ENCODE measurements at regions not wholly inside any gene's neighbourhood (a gene's known extent, or its start where the extent isn't known, plus 50 kb on each side); places are given as distances from the start of the nearest gene placed in this dataset.

- DNase-seq, result no peak
Observed at GRCh38 chr2:19474128-19474527, 115.7 kb upstream of the OSR1 start.

GRCh38 chr2:19473350-19473749 is 114.9 kb upstream of the OSR1 start:
- no peak for DNase-seq

GRCh38 chr2:19472391-19472978 is 114.1 kb upstream of the OSR1 start:
- DNase-seq, result no peak

DNA sequence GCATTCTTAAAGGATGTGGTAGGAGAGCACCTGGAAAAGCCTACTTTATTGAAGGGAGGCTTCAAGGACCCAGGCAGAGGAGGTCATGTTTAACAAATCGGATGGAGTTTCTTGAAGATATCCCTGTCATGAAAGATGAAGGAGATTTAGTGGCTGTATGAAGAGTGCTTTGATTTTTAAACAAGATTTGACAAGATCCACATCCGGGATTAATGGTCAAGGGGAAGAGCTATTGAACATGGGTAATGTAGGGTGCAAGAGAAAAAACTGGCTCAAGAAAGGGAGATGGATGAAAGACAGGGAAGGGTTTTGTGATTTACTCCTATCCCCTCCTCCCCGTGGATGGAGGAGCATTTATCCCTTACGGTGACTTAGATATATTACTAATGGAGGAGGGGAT is 113.1 kb upstream of the OSR1 start:
- no peak for DNase-seq

DNA sequence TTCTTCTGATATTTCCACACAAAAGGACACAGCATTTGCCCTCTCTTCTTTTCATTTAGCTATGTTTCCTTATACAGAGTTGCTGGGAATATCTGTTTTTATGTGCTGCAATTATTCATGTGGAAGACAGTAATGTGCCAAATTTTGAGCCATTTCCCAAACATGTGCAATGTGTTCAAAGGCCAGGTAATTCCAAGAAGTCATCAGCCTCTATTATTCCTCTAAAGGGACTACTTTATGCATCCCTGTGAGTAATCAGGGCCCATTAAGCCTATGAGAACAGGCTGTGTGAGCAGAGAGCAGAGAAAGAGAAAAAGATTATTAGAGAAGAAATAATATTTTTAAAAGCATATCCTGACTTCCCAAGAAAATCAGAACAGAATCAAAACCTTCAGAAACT is 107.6 kb upstream of the OSR1 start:
- DNase-seq, result no peak

- no peak for DNase-seq
Observed at GRCh38 chr2:19462256-19462645, 103.8 kb upstream of the OSR1 start.

DNA sequence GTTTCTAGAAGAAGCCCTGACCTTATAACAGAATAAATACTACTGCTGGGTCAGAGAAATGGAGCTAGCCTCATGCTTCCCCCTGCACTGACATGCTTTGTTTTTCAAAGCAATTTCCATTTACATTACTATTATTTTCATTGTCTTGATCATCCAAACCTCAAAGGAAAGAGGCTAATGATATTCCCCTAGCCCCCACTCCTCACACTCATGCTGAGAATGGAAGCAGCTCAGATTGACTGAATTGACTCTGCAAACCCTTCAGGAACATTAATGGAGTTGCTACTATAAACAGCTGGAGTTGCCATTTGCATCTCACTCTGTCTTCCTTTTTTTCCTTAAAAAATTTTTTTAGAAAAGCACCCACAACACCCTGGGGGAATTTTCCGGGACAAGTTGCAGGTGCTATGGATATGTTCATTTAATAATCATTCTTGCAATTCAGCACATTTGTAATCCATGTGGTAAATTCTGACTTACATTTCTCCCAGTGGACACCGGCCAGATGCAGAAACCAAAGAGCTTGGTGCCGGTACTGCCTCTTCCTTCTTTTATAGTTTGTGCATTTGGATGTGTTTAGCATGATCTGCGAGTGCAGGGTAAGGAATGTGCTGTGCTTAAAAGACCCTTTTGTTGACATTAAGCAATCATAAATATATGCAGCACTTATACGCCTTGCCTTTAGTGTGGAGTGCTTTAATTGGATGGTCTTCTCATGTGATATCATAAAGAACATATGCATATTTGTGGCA is 103.3 kb upstream of the OSR1 start:
- no peak for DNase-seq

DNA sequence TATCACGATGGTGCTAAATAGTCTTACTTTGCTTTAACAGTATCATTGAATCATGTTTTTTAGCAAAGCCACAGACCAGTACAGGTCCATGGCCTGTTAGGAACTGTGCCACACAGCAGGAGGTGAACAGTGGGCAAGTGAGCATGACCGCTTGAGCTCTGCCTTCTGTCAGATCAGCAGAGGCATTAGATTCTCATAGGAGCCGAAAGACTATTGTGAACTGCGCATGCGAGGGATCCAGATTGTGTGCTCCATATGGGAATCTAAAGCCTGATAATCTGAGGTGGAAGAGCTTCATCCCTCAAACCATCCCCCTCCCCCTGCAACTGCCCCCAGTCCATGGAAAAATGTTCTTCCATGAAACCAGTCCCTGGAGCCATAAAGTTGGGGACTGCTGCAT is 102.3 kb upstream of the OSR1 start:
- DNase-seq, result no peak

GRCh38 chr2:19458427-19459003 is 100.1 kb upstream of the OSR1 start:
- DNase-seq, result no peak

DNA sequence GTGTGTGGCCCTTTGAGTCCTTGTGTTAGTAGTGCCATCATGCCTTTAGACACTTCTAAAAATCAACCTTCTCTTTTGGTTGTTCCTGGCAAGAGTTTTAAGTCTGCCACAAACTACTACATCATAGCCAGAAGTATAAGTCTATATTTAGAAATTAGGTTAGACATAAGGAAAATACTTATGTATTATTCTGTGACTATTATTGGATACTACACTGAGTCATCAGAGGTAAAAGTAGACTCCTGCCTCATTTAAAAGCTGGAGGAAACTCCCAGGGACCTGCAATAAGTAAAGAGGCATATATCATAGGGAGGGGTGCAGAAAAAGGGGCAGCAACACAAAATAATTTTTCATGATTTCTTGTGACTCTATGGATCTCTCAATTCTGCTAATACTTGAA is 99.4 kb upstream of the OSR1 start:
- DNase-seq, result no peak

GRCh38 chr2:19456705-19457309 is 98.4 kb upstream of the OSR1 start:
- no peak for DNase-seq

GRCh38 chr2:19454125-19454524 is 95.7 kb upstream of the OSR1 start:
- no peak for DNase-seq

DNA sequence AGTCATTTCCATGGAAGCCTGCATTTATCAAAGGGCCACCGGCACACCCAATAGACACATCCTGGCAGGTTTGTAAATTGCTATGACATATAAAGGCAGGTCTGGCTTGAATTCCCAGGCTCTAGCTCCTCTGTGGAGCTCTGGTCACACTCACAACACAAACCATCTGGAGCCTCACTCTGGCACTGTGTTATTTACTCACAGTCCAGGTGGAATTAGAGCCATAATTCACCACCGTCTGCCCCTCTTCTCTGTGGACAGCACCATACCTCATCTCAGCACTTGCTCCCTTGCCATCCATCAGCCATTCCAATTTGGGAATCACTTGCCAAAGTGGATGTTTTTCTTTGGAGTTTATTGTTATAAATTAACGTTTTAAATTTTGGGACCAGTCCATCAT is 84.3 kb upstream of the OSR1 start:
- no peak for DNase-seq

DNA sequence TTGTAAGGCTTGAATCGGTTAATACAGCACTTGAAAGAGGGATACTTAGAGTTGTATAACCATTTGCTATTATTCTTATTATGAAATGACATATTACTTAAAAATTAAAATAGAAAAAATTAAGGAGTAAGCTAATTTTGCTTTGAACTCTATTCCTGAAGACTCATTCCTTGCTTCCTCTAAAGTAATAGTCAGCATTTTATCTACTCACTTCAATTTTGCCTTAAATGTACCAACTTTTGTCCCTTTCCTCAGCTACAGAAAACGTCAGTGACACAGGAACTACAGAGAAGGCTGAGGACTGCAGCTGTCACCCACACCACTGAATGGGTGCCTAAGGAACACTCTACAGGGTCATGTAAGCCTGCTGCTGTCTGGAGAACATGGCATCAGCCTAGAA is 80.7 kb upstream of the OSR1 start:
- no peak for DNase-seq

DNA sequence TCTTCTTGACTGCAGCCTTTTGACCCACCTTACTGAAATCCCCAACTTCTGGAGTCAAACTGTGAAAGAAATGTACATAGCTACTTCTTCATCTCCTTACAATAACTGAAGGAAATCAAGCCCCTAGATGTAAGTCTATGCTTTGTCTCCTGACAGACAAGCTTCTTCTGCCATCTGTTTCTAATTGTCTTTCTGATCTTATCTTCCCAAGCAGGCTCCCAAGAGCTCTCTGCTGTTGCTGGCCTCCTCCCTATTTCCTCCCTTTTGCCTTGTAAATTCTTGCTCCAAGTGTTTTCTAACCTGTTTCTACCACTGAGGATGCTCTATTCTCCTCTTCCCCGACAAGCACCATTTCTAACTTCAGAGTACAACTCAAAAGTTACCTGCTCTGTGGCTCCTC is 77.4 kb upstream of the OSR1 start:
- no peak for DNase-seq

GRCh38 chr2:19434413-19434812 is 76.0 kb upstream of the OSR1 start:
- no peak for DNase-seq

DNA sequence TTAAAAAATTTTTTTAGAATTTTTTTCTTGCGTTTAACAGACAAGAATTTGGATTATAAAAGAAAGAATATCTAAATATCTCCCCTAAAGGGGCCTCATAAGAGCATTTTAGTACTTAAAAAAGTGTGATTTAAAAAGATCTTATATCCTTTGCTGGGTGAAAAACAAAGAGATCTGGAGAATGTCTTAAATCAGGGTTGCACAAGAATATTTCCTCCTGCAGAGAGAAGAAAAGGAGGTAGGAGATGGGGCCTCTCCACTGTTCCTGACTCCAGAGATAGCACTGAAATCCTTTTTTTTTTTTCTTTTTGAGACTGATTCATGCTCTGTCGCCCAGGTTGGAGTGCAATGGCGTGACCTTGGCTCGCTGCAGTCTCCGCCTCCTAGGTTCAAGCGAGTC is 68.5 kb upstream of the OSR1 start:
- no peak for DNase-seq

GRCh38 chr2:19426144-19426543 is 67.7 kb upstream of the OSR1 start:
- DNase-seq, result no peak

- no peak for DNase-seq
Observed at GRCh38 chr2:19425419-19425818, 67.0 kb upstream of the OSR1 start.

- DNase-seq, result no peak
Observed at GRCh38 chr2:19419211-19419880, 60.9 kb upstream of the OSR1 start.

DNA sequence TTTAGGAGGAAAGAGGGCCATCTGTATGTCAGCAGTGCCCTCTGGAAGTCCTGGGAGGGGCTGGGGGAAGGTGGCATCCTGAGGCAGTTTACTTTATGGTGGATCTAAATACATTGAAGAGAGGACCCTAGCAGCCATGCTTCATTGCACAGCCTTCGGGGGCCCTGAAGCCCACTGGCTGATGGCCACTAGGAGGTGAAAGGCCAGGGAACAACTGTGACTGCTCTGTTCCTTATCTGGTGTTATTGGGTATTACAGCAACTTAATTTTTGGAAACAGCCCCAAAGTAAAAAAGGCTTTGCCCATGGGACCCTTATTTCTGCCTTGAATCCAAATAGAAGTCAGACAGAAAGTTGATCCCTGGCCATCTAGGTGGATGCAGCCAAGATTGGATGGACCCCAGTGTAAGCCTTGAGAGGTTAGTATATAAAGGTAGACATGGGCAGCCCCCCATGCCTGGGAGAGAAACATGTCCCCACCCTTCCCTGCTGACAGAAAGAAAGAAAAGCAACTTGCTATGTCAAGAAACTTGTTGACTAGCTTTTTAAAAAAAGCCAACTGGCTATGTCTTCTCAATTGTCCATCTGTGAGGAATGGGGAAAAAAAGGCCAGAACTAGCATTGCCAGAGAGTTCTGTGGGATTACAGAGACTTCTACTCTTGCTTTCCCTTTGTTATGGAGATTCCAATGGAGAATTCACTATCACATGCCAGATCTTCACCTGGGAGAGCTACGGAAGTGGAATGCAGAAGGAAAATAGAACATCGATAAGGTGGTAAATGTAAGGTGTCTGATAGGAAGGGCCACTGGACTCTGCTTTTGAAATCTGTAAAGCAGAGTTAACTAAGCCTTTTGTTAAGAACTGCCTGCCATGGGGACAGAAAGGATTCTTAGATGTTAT is 58.6 kb upstream of the OSR1 start:
- no peak for DNase-seq

DNA sequence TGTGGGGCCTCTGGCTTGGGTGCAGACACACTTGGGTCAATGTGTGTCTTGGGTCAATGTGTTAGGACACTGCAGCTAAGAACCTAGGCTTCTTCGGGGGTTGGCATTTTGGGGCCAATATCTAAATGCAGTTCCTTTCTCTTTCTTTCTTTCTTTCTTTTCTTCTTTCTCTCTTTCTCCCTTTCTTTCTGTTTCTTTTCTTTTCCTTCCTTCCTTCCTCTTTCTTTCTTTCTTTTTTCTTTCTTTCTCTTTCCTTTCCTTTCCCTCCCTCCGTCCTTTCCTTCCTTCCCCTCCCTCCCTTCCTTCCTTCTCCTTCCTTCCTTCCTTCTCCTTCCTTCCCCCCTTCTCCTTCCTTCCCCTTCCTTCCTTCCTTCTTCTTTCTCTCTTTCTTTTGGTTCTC is 57.7 kb upstream of the OSR1 start:
- no peak for DNase-seq

DNA sequence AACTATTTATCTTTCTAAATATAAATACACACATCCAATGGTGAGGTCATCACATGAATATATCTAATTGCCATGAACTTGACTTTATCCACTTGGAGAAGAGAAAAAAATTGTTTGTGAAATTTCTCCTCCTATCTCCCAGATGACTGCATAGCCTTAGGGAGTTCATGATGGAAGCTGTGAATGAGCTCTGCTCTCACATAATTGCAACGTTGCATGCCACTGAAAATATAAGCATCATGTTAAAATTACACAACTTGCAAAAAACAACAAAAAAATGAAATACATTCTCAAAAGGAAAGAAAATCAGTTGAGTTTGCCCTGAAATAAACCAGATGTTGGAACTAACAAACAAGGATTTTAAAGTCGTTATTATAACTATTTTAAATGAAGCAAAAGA is 50.6 kb upstream of the OSR1 start:
- no peak for DNase-seq
